ENCODE measurements at regions not wholly inside any gene's neighbourhood (a gene's known extent, or its start where the extent isn't known, plus 50 kb on each side); places are given as distances from the start of the nearest gene placed in this dataset.

DNA sequence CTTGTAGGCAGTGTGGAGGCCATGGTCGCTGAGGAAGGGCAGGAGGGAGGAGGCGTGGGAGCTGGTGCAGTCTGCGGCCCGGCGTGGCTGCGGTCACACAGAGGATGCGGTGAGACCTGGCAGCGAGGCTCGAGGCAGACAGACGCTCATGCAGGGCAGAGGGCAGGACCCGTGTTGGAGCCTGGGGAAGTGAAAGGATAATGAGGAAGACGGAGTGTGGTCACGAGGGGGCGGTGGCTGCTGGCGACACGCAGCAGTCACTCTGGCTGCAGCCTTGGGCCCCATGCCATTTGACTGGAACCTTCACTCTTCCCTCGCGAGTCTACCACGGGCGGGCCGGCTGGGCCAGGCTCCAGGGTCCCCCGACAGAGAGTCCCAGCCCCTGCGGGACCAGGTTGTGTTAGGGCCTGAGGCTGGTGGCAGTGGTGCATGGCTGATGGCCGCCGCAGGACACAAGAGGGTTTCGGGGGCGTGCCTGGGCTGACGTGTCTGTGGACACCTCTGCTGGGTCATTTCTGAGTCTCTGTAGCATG is 68.8 kb upstream of the HGFAC start:
- BruUV-seq (replicated peaks): no TSS peak
- no peak overlapping the region for H3K4me2 ChIP-seq (ENCODE audit: insufficient read depth, low read length)
- dilution Hi-C loops (cut with MboI; ENCODE audit: extremely low pct_ligation_motif_present, low sequenced_read_pairs) (no loop called here), intact Hi-C loops (cut with micrococcal nuclease) (no loop called here)
- no peaks in the 10 kb centered on the region for H3K9me1 ChIP-seq (replicated peaks; ENCODE audit: control insufficient read depth, extremely low read depth, insufficient read depth, low read length)
- no peak overlapping the region for H3K27ac ChIP-seq (ENCODE audit: insufficient read depth, low read depth, low read length)
- no peak for FAIRE-seq
- no peak for DNase-seq (ENCODE audit: low read depth, low spot score)
- no peaks in the 10 kb centered on the region for H3K9me3 ChIP-seq (replicated peaks; ENCODE audit: control insufficient read depth, insufficient read depth, low read length)
- peaks cover 35% of the 10 kb centered on the region for H3K79me2 ChIP-seq (ENCODE audit: control insufficient read depth, insufficient read depth, low read length)
- no peaks in the 10 kb centered on the region for H4K20me1 ChIP-seq (replicated peaks; ENCODE audit: control insufficient read depth, extremely low read depth, insufficient read depth, low read length)
- H3K27me3 ChIP-seq (ENCODE audit: control insufficient read depth in 2 of 2, insufficient read depth in 2 of 2, low read length in 2 of 2): no peaks in the 10 kb centered on the region
- no peak overlapping the region for H2AFZ ChIP-seq (ENCODE audit: low read depth, low read length)
- TF ChIP-seq FOS (IDR thresholded peaks at IDR 0.05; ENCODE audit: borderline replicate concordance, insufficient read depth, low read length) (no peak), CTCF (IDR thresholded peaks at IDR 0.05; ENCODE audit: extremely low read depth in 1 of 2, insufficient read depth in 1 of 2, low read depth in 1 of 2, low read length in 2 of 2) (no peak), POLR2AphosphoS5 (IDR thresholded peaks at IDR 0.05; ENCODE audit: insufficient read depth, low read depth, low read length) (no peak), JUN (IDR thresholded peaks at IDR 0.05; ENCODE audit: borderline replicate concordance, insufficient read depth, insufficient read length, low read depth) (no peak), EZH2 (IDR thresholded peaks at IDR 0.05; ENCODE audit: borderline replicate concordance, low read depth, low read length, severe bottlenecking) (no peak), MYC (IDR thresholded peaks at IDR 0.05; ENCODE audit: low read depth, low read length) (no peak), GATA2 (IDR thresholded peaks at IDR 0.05; ENCODE audit: insufficient read depth, insufficient read length, low read depth, low read length) (no peak)
- H3K4me1 ChIP-seq (ENCODE audit: control insufficient read depth, extremely low read depth, insufficient read depth, low read length): peaks cover 46% of the 10 kb centered on the region
- POLR2A ChIA-PET: no interaction called here
- peaks cover 0 to 5% of the 10 kb centered on the region in 2 experiments for H3K36me3 ChIP-seq (ENCODE audit: control insufficient read depth in 2 of 2, extremely low read depth in 1 of 2, insufficient read depth in 2 of 2, low read length in 2 of 2)
- H3K4me3 ChIP-seq (replicated peaks in 1 of 3; ENCODE audit: insufficient read depth in 1 of 3, low read depth in 1 of 3, low read length in 3 of 3): no peak overlapping the region
- H3K9ac ChIP-seq (replicated peaks; ENCODE audit: extremely low read depth, insufficient read depth, low read length): no peak overlapping the region
- CTCF ChIA-PET: no interaction called here
